Activated CD4-positive, alpha-beta T cell treated with anti-CD3 and anti-CD28 coated beads for 36 hours (primary cell): ENCODE measurements at regions not wholly inside any gene's neighbourhood (a gene's known extent, or its start where the extent isn't known, plus 50 kb on each side); places are given as distances from the start of the nearest gene placed in this dataset.

Experiments used
- ATAC-seq: fragments of 200-7000 bp; cut with Tn5 transposase; one replicate; pipeline ENCODE4 v1.10.0; 2021; ENCODE audit warnings: mild to moderate bottlenecking, moderate library complexity
- CTCF ChIA-PET: fragments of 350-600 bp; sonication (Branson Sonifier 250); formaldehyde crosslinking; loops from one replicate; lab custom pipeline; 2021; ENCODE audit warnings: antibody characterized with exemption; lab: Charles Lee
- POLR2A ChIA-PET: fragments of 350-600 bp; sonication (Branson Sonifier 250); formaldehyde crosslinking; loops from one replicate; lab custom pipeline; 2021; ENCODE audit warnings: antibody characterized with exemption, inconsistent platforms; lab: Charles Lee
- DNase-seq: peaks from one replicate; pipeline ENCODE4 v3.0.0-alpha.2; 2020
- H3K27ac Mint-ChIP-seq: one replicate; pipeline ENCODE4 v1.8.0; 2021; ENCODE audit warnings: mixed read lengths
- H3K27me3 Mint-ChIP-seq: one replicate; pipeline ENCODE4 v1.8.0; 2021; ENCODE audit warnings: mixed read lengths
- H3K36me3 Mint-ChIP-seq: one replicate; pipeline ENCODE4 v1.8.0; 2021; ENCODE audit warnings: low read depth, mixed read lengths
- H3K4me1 Mint-ChIP-seq: one replicate; pipeline ENCODE4 v1.8.0; 2021; ENCODE audit warnings: mixed read lengths
- H3K4me3 Mint-ChIP-seq: one replicate; pipeline ENCODE4 v1.8.0; 2021; ENCODE audit warnings: mild to moderate bottlenecking, moderate library complexity, mixed read lengths
- H3K9me3 Mint-ChIP-seq: one replicate; pipeline ENCODE4 v1.8.0; 2021; ENCODE audit warnings: low read depth, mixed read lengths
- intact Hi-C, 2 experiments: fragments of 100-400 bp; cut with DNase I in 1 of 2; cut with micrococcal nuclease in 1 of 2; formaldehyde crosslinking; loops; one replicate each; pipeline versions ENCODE4 v1.14.2 to v1.15.1; 2022 to 2024; cut with DNase I, micrococcal nuclease

DNA sequence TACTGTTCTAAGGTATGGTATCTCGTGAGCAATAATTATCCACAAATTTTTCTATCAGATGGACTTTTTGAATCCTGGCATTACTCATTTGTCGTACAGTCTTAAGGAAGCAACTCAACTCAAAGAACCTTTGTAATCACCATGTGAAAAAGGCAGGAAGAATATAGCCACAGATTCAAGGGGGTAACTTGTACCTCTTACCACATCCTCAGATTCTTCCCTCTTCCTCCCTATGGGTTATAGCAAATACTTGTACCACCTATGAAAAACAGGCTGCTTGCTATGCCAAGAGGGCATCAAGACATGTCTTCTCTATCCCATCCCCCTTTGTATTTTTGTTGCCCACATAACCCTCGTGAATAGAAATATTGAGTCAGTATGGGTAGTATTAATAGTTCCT is 616.6 kb upstream of the USP24 start:
- Mint-ChIP-seq H3K27me3 (peaks cover 3% of the 10 kb centered on the region), H3K4me1 (no peaks in the 10 kb centered on the region), H3K9me3 (no peaks in the 10 kb centered on the region), H3K27ac (no peak overlapping the region), H3K4me3 (no peak overlapping the region), H3K36me3 (no peaks in the 10 kb centered on the region)
- CTCF ChIA-PET, result no interaction called here
- intact Hi-C loops, result no loop called here
- DNase-seq, result no peak
- ATAC-seq, result no peak
- POLR2A ChIA-PET, result no interaction called here

DNA sequence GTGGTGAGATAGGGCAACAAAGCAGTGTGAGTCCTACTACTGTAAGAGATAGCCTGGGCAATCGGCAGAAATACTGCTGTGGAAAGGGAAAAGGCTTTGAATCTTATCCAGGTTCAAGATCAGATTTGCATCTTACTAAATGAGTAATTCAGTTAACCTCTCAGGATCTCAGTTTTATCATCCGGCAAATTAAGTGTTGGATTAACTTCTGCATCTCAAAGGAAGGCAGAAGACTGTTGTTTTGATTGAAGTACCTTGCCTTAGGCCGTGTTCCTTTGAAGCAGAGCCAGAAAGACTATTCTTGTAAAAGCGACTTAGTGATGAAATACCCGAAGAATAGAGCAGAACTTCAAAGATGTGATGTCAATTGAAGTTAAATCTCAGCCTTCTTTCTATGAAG is 612.9 kb upstream of the USP24 start:
- intact Hi-C loops, result no loop called here
- H3K27ac Mint-ChIP-seq, result no peak overlapping the region
- DNase-seq (no peak), ATAC-seq (no peak)
- POLR2A ChIA-PET, result no interaction called here
- H3K9me3 Mint-ChIP-seq, result no peaks in the 10 kb centered on the region
- H3K36me3 Mint-ChIP-seq, result no peaks in the 10 kb centered on the region
- H3K4me1 Mint-ChIP-seq, result no peaks in the 10 kb centered on the region
- H3K27me3 Mint-ChIP-seq, result peaks cover 5% of the 10 kb centered on the region
- CTCF ChIA-PET, result interaction anchor here (0.5 kb wide), 1 partner anchor 760 kb away, joined by 3 read pairs; no protein-coding TSS in a partner anchor
- H3K4me3 Mint-ChIP-seq, result no peak overlapping the region

DNA sequence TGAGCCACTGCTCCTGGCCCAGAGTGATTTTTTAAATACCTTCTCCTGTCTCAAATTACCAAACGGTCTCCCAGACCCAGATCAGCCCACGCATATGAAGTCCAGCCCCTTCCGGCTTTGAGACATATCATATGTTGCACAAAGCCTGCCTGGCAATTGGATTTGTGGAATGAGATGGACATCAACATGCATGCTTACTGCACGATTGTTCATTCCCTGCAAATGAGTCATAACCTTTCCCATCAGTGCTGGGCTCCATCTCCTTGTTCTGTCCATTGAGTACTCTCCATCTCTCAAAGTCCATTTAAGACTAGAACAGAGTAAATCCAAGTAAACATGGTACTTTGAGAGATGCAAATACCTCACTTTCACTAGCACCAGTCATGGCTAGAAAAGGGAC is 612.2 kb upstream of the USP24 start:
- H3K4me3 Mint-ChIP-seq, result no peak overlapping the region
- ChIA-PET POLR2A (no interaction called here), CTCF (interaction anchor here (0.6 kb wide), 1 partner anchor 78 kb away, joined by 3 read pairs; no protein-coding TSS in a partner anchor)
- no peaks in the 10 kb centered on the region for H3K4me1 Mint-ChIP-seq
- ATAC-seq (no peak), DNase-seq (no peak)
- H3K27ac Mint-ChIP-seq, result no peak overlapping the region
- H3K36me3 Mint-ChIP-seq, result no peaks in the 10 kb centered on the region
- no peaks in the 10 kb centered on the region for H3K9me3 Mint-ChIP-seq
- intact Hi-C loops, result no loop called here
- H3K27me3 Mint-ChIP-seq, result peaks cover 5% of the 10 kb centered on the region

DNA sequence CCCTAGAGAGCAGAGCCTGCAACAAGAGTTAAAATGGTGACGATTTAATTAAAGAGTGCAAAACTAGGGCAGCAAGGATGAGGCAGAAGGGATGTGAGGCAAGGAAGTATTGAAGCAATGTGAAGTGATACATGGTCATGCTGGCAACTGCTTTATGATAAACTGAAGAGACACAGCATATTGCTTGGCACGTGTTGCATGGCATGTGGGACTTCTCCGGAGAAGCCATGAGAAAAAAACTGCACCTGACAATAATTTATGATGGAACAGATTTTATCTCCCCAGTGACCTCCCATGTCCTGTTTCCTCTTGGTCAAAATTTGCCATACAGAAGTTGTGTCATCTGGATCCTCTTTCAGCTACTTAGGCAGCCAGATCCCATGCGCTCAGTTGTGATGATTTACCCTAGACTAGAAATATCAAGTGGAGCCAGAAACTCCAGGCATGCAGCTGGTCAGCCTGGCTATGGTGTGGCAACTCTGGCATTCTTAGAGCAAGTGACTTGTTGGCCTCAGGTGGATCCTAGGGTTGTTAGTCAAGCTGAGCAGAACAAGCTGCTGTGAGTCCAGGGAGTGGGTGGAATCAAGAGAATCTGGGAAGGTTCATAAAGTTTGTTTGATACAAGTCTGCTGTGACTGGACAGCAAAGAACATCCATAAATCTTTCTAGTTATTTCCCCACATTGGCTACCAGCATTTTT is 611.4 kb upstream of the USP24 start:
- ChIA-PET CTCF (interaction anchor here (0.6 kb wide), 1 partner anchor 78 kb away, joined by 3 read pairs; no protein-coding TSS in a partner anchor), POLR2A (no interaction called here)
- intact Hi-C loops, result no loop called here
- Mint-ChIP-seq H3K4me1 (no peaks in the 10 kb centered on the region), H3K27me3 (peaks cover 5% of the 10 kb centered on the region), H3K36me3 (no peaks in the 10 kb centered on the region), H3K4me3 (no peak overlapping the region), H3K27ac (no peak overlapping the region), H3K9me3 (no peaks in the 10 kb centered on the region)
- DNase-seq (no peak), ATAC-seq (no peak)

DNA sequence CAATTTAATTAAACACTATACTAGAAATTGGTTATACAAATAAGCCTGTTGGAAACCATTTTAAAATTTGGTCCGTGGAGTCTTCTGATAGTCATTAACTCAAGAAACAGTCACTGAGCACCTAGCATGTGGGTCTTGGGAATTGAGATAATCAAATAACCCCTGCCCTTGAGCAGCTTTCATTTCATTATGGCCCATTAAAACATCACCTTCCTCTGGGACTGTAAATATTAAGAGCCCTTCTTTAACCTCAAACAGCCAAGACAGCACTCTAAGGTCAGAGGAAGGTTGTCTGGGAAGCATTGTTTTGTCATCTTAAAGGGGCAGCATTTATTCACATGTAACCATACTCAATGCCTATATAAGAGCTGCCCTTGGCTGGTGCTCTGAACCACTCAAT is 610.3 kb upstream of the USP24 start:
- DNase-seq, result no peak
- Mint-ChIP-seq H3K27ac (no peak overlapping the region), H3K4me1 (no peaks in the 10 kb centered on the region), H3K27me3 (peaks cover 5% of the 10 kb centered on the region), H3K9me3 (no peaks in the 10 kb centered on the region), H3K36me3 (no peaks in the 10 kb centered on the region), H3K4me3 (no peak overlapping the region)
- ChIA-PET POLR2A (no interaction called here), CTCF (interaction anchor here (0.7 kb wide), 1 partner anchor 400 kb away, joined by 3 read pairs; no protein-coding TSS in a partner anchor)
- intact Hi-C loops, result no loop called here
- ATAC-seq, result no peak

DNA sequence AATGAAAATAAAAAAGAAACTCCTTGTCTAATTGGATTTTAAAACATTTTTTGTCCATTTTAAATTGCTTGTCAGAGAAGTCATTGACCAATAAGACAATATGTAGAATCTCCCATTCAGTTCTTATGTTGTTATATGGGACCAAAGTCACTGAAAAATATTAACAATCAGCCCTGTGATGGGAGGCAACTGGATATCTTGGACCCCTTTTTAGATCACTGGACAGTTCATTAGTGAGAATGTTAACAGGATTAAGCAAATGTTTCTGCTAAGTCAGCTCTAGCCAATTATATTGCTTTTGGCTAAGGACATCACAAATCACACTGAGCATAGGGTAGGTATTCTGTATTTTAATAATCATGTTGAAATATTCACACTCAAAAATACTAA is 609.1 kb upstream of the USP24 start:
- ChIA-PET POLR2A (interaction anchor here (0.6 kb wide), 1 partner anchor 967 kb away, joined by 3 read pairs; no protein-coding TSS in a partner anchor), CTCF (no interaction called here)
- Mint-ChIP-seq H3K4me1 (no peaks in the 10 kb centered on the region), H3K36me3 (no peaks in the 10 kb centered on the region), H3K27ac (no peak overlapping the region), H3K27me3 (peaks cover 5% of the 10 kb centered on the region), H3K9me3 (no peaks in the 10 kb centered on the region), H3K4me3 (no peak overlapping the region)
- DNase-seq, result no peak
- ATAC-seq, result no peak
- intact Hi-C loops, result no loop called here

DNA sequence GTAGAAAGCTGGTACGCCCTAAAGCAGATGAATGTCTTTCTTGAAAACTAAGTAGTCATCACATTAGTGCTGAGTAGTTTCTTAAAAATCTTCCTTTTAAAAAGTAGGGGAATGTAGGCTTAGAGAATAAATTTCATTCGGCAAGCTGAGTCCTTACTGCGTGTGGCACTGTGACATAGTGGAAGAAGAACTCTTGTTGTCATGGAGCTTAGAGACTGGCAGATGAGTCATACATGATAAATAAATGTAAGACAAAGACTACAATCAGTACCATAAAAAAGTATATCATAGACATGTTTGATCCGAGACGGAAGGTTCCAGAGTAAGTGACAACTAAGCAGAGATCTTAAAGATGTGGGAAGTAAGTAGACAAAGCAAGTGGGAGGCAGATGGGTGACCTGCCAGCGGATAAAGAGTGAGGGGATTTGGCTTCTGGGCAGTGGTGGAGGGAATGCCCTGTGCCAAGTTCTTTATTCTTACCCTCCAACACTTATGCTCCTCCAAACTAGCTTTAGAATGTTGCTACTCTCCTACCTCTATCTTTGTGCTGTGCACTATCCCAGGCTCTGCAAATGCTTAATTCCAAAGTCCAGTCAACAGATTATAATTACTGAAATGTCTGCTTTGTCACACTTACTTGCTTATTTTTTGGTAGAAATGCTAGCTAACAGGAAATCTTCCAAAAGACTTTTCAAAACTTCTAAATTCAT is 608.5 kb upstream of the USP24 start:
- ATAC-seq (no peak), DNase-seq (no peak)
- H3K9me3 Mint-ChIP-seq, result no peaks in the 10 kb centered on the region
- H3K27ac Mint-ChIP-seq, result no peak overlapping the region
- CTCF ChIA-PET, result no interaction called here
- H3K4me1 Mint-ChIP-seq, result no peaks in the 10 kb centered on the region
- POLR2A ChIA-PET, result interaction anchor here (0.6 kb wide), 2 partner anchors 849 to 967 kb away, joined by 3 read pairs; no protein-coding TSS in a partner anchor
- H3K4me3 Mint-ChIP-seq, result no peak overlapping the region
- H3K36me3 Mint-ChIP-seq, result no peaks in the 10 kb centered on the region
- intact Hi-C loops, result no loop called here
- H3K27me3 Mint-ChIP-seq, result peaks cover 6% of the 10 kb centered on the region

DNA sequence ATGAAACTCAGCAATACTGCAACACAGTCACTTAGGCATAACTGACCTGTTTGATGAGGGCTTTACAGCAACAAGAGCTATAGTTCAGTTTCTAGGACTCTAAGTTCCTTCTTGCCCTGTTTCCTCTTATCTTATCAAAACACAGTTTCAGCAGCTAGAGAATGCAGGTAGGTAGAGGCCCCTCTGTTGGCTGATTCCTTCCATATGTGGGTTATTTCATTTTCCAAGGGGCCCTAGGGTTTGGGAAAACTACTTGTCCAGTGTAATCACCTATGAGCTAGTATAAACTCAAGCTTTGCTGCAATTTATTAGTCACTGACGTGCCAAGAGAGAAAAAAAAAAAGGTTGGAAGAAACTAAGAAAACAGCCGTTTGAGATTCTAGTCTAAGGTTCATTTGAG is 607.7 kb upstream of the USP24 start:
- intact Hi-C loops, result no loop called here

DNA sequence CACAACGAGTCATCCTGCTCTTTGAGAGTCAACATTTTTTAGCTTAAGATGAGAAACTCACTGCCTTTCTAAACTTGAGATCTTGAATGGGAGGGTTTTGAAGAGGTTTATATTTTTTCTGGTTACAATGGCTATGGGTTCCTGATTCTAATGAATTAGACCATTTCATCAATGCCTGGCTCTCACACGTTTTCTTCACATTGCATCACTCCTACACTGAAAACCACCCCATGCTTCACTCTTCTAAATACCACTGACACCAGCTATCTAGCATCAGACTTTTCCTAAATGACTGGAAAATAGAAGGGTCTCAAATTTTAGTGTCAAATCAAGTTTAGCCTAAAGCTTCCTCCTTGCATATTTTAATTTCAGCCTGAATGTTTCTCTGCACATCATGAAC is 606.1 kb upstream of the USP24 start:
- intact Hi-C loops, result no loop called here
- Mint-ChIP-seq H3K36me3 (no peaks in the 10 kb centered on the region), H3K27me3 (peaks cover 6% of the 10 kb centered on the region), H3K4me1 (peaks cover 4% of the 10 kb centered on the region), H3K27ac (no peak overlapping the region), H3K9me3 (no peaks in the 10 kb centered on the region), H3K4me3 (no peak overlapping the region)
- no peak for DNase-seq
- CTCF ChIA-PET, result no interaction called here
- ATAC-seq, result no peak
- POLR2A ChIA-PET, result no interaction called here

More for the DNA sequence above, 607.7 kb upstream of the USP24 start:
- no peaks in the 10 kb centered on the region for H3K4me1 Mint-ChIP-seq
- DNase-seq (no peak), ATAC-seq (no peak)
- ChIA-PET POLR2A (interaction anchor here (0.6 kb wide), 1 partner anchor 850 kb away, joined by 3 read pairs; no protein-coding TSS in a partner anchor), CTCF (interaction anchor here (0.8 kb wide), 1 partner anchor 9 kb away, joined by 3 read pairs; no protein-coding TSS in a partner anchor)
- no peaks in the 10 kb centered on the region for H3K36me3 Mint-ChIP-seq
- H3K9me3 Mint-ChIP-seq, result no peaks in the 10 kb centered on the region
- H3K27ac Mint-ChIP-seq, result no peak overlapping the region
- peaks cover 6% of the 10 kb centered on the region for H3K27me3 Mint-ChIP-seq
- H3K4me3 Mint-ChIP-seq, result no peak overlapping the region

DNA sequence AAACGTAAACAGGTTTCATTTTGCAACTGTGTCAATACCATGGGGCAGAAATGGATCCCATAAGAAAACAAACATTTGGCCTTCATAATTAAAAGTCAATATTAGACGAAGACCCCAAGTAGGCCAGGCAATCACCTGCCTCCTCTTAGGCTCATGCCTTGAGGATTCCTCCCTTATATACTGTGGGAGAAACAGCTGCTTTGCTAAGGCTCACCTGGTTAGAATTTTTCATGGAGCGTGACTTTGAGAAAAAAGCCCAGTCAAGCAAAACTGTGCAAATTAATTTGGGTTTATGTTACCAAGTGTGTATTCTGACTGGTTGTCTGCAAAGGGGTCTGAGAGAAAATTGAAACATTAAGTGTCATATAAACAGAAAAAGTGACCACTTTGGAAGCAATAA is 605.3 kb upstream of the USP24 start:
- ATAC-seq, result no peak
- intact Hi-C loops, result no loop called here
- H3K27me3 Mint-ChIP-seq, result peaks cover 8% of the 10 kb centered on the region
- ChIA-PET POLR2A (no interaction called here), CTCF (no interaction called here)
- peaks cover 4% of the 10 kb centered on the region for H3K4me1 Mint-ChIP-seq
- DNase-seq, result no peak
- H3K36me3 Mint-ChIP-seq, result no peaks in the 10 kb centered on the region
- H3K27ac Mint-ChIP-seq, result no peak overlapping the region
- H3K4me3 Mint-ChIP-seq, result no peak overlapping the region
- no peaks in the 10 kb centered on the region for H3K9me3 Mint-ChIP-seq

DNA sequence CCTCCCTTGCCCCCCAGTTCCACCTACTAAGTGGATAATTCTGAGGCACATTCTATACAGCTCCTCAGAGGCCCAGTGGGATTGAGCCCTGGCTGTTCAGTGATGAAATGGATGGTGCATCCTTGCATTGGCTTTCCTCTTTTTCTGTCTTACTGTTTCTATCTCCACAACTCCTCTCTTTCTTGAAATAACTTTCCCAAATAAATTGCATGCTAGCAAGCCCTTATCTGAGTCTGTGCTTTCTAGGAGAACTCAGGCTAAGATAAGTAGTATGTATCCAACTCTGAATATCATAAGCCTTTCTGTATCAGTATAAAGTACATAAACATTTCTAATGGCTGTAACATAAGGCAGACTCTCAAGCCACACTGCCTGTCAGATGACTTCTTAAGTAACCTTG is 603.8 kb upstream of the USP24 start:
- intact Hi-C loops, result no loop called here
- no peak overlapping the region for H3K27ac Mint-ChIP-seq
- no peak overlapping the region for H3K4me3 Mint-ChIP-seq
- DNase-seq, result no peak
- peaks cover 10% of the 10 kb centered on the region for H3K27me3 Mint-ChIP-seq
- no peak for ATAC-seq
- no peaks in the 10 kb centered on the region for H3K9me3 Mint-ChIP-seq
- no peaks in the 10 kb centered on the region for H3K36me3 Mint-ChIP-seq
- CTCF ChIA-PET, result no interaction called here
- POLR2A ChIA-PET, result no interaction called here
- peaks cover 4% of the 10 kb centered on the region for H3K4me1 Mint-ChIP-seq
